GM19023 (cell line): ENCODE measurements at regions not wholly inside any gene's neighbourhood (a gene's known extent, or its start where the extent isn't known, plus 50 kb on each side); places are given as distances from the start of the nearest gene placed in this dataset.
A peak's percentile ranks its signal among the peaks of the same experiment; 100 is the strongest.
"Not testable (repeated sequence)": the region's sequence is repeated elsewhere in the genome, so short reads cannot be mapped to it uniquely, and the experiment has no call there.

Experiments
- ATAC-seq: cut with Tn5 transposase; IDR thresholded peaks from one replicate; pipeline ENCODE4 v1.9.1; 2021; ENCODE audit warnings: mild to moderate bottlenecking, moderate library complexity; ENCODE audit not compliant: unreplicated experiment

- no peak for ATAC-seq
These were observed 109.8 kb upstream of the HDX start for GRCh38 chrX:84611843-84612636.

DNA sequence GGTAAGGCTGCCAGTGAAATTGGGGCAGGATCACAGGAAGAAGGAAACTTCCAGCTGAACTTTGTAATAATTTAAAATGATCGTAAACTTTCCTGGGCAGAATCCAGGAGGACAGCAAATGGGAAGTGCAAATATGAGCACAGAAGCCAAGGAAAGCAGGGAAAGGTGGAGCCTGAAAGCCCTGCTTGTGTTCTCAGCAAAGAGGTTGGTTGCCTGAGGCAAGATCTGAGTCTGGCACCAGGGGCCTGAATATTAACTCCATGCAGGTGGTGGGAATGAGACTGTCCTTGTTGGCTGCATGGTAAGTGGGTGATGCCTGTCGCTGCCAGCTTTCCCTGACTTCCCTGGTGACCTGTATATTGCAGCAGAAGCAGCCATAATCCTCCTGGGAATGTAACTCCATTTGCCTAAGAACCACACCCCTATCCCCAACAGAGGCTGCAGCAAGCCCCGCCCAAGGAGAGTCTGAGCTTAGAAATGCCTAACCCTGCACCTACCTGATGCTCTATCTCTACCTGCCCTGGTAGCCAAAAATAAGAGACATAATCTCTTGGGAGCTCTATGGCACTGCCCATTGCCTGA, 132.0 kb upstream of the HDX start:
- ATAC-seq = no peak

DNA sequence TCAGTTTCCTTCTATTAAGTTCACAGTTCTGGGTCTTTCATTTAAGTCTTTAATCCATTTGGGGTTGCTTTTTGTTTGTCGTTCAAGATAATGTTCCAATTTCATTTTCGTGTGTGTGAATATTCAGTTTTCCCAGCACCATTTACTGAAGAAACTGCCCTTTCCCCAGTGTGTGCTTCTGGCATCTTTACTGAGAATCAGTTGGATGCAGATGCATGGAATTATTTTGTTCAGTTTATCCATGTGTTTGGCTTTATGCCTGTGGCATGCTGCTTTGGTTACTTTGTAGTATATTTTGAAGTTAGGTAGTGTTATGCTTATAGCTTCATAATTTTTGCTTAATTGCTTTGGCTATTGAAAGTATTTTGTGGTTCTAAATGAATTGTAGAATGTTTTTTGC, 163.8 kb upstream of the HDX start:
- no peak for ATAC-seq

GRCh38 chrX:84690228-84690627, 188.0 kb upstream of the HDX start:
- no peak for ATAC-seq

DNA sequence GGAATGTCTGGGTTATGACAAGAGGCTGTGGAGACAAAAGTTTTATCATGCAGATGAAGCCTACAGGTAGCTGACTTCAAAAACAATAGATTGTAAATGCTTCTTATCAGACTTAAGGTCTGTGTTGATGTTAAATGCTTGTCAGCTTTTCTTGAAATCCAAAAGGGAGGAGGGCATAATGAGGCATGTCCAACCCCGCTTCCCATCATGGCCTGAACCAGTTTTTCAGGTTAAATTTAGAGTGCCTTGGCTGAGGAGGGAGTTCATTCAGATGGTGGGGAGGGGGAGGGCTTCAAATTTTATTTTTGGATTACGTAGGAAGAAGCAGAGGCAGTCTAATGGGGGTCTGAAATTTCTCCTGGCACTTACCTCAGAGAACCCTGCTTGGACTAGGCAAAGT, 207.7 kb upstream of the HDX start:
- ATAC-seq = no peak

DNA sequence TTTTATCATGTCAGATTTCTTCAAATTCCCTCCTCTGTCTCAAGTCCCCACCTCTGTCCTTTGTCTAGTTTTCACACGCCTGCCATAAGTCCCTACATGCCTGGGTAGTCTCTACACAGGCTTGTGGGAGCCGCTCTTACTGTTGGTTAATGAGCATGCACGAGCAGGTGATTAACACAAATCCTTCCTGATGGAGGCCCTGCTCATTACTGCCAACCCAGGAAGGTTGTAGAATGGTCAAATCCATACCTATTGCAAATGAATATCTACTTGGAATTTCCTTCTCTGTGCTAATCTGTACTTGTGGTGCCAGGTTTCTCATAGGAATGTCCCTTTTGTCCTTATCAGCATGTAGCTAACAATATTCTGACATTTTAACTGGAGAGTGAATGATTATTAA, 208.4 kb upstream of the HDX start:
- no peak for ATAC-seq

DNA sequence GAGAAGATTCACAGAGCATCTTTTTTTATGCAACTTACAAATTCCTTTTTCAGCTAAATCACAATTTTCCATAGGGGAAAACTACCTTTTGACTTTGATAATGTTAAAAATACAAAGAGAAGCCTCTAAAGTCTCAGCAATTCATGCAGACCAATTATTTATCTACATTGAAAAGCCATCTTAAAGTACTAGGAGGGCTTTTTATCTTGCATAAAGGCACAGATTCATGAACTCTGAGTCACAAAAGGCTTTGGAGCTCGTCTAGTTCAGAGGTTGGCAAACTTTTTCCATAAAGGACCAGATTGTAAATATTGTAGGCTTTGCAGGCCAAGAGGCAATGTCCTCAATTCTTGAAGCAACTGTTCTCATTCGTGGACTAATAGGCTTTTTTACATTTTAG, 210.4 kb upstream of the HDX start:
- no peak for ATAC-seq

DNA sequence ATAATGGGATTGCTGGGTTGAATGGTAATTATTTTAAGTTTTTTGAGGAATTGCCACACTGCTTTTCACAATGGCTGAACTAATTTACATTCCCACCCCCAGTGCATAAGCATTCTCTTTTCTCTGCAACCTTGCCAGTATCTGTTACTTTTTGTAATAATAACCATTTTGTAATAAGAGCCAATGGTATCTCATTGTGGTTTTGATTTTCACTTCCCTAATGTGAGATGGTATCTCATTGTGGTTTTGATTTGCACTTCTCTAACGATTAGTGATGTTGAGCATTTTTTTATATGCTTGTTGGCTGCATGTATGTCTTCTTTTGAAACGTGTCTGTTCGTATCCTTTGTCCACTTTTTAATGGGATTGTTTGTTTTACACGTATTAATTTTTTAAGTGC, 213.1 kb upstream of the HDX start:
- no peak for ATAC-seq

GRCh38 chrX:84717343-84717742, 215.1 kb upstream of the HDX start:
- ATAC-seq = no peak

DNA sequence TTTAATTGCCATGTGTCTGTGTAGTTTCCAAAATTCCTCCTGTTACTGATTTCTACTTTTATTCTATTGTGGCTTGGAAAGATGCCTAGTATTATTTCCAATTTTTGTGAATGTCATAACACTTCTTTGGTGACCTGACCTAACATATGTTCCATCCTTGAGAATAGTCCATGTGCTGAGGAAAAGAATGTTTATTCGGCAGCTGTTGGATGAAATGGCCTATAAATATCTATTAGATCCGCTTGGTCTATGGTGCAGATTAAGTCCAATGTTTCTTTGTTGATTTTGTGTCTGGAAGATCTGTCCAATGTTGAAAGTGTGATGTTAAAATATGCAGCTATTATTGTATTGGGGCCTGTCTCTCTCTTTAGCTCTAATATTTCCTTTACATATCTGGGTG, 219.2 kb upstream of the HDX start:
- no peak for ATAC-seq

DNA sequence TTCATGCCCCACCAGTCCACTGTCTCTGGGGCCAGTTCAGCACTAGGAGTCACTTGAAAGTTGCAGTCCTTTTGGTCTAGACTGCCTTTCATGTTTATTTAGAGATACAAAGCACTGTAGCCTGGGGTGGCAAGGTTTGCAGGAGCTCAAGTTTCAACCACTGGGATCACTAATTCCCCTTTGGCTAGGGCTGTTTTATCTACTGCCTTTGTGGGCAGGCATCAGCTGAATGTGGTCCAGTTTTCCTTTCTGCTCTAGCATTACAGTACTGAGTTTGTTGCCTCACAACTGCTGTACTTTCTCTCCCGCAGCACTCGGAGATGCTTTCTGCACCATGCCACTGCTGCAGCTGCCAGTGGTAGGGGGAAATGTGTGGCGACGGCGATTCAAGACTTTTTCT, 222.3 kb upstream of the HDX start:
- ATAC-seq = no peak

- no peak for ATAC-seq
These were observed 227.2 kb upstream of the HDX start for GRCh38 chrX:84729408-84729807.

- ATAC-seq = peak; percentile 100
These were observed 227.6 kb upstream of the HDX start for GRCh38 chrX:84729809-84730208.

DNA sequence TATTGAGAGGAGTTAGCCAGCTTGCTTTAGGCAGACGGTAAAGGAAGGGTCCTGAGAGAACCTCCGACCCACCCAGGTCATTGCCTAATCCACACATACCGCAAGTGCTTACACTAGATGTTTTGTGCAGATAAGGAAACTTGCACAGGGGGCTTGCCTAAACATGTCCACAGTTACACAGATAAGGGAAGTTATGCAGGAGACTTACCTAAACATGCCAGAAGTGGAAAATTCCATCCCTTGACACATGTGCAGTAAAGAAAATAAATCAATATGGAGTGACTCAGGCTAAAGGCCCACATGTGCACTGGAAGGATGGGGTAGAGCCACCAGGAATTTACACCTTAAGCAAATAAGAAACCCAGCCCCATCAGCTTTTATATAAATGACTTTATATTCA, 232.8 kb upstream of the HDX start:
- ATAC-seq = no peak

- ATAC-seq = no peak
These were observed 235.2 kb upstream of the HDX start for GRCh38 chrX:84737471-84737871.

GRCh38 chrX:84747516-84747915, 245.3 kb upstream of the HDX start:
- ATAC-seq = no peak

DNA sequence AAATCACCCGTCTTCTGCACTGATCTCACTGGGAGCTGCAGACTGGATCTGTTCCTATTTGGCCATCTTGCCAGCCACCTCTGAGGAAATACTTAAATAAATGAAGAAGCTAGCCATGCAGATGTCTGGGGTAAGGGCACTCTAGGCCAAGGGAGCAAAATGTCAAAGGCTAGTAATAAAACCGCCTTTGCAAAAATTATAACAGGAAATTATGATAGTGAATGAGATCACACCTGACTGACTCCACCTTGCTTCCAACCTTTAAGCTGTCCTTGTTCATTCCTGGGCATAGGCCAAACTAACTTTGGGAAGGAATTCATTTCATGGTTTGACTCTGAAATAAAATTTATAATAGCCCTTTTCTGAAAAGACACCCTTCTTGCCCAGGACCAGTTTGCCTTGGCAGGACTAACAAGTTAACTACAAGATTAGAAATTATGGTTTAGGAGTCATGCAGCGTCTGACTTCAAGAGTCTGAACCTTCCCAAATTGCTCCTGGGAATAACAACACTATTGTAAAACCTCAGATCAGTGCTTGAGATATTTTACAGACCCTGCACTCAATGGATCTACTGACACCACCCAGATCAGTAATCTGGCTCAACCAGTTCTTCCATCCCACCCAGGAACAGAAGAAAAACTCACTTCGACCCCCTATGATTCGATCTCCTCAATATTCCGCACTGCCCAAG, 246.9 kb upstream of the HDX start:
- no peak for ATAC-seq

GRCh38 chrX:84760560-84760959, 243.1 kb upstream of the APOOL start:
- no peak for ATAC-seq

GRCh38 chrX:84796321-84796720, 207.4 kb upstream of the APOOL start:
- ATAC-seq = no peak

GRCh38 chrX:84830836-84831235, 172.8 kb upstream of the APOOL start:
- ATAC-seq = no peak

DNA sequence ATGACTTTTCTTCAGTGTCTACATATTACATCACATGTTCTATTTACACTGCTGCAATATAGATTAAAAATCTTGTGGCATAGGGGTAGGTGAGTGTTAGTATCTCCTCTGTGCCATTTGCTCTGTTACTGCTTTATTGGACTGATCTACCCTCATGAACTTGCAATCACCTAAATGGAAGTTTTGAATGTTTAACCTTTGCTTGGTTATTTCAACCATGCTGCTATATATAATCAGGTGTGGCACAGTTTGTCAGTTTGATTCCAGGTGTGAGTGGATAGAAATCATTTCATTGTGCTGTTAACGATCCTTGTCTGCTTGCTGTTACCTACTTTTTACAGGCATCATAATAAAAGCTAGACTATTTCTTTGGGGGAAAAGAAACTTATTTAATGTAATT, 157.1 kb upstream of the APOOL start:
- ATAC-seq = not testable (repeated sequence)

- ATAC-seq = not testable (repeated sequence)
These were observed 152.5 kb upstream of the APOOL start for GRCh38 chrX:84851183-84851582.
